GM21381 (cell line): ENCODE measurements at regions not wholly inside any gene's neighbourhood (a gene's known extent, or its start where the extent isn't known, plus 50 kb on each side); places are given as distances from the start of the nearest gene placed in this dataset.
"Not testable (repeated sequence)": the region's sequence is repeated elsewhere in the genome, so short reads cannot be mapped to it uniquely, and the experiment has no call there.

Experiments
- ATAC-seq: cut with Tn5 transposase; IDR thresholded peaks from one replicate; pipeline ENCODE4 v1.9.1; 2021; ENCODE audit warnings: mild to moderate bottlenecking, moderate library complexity; ENCODE audit not compliant: unreplicated experiment

DNA sequence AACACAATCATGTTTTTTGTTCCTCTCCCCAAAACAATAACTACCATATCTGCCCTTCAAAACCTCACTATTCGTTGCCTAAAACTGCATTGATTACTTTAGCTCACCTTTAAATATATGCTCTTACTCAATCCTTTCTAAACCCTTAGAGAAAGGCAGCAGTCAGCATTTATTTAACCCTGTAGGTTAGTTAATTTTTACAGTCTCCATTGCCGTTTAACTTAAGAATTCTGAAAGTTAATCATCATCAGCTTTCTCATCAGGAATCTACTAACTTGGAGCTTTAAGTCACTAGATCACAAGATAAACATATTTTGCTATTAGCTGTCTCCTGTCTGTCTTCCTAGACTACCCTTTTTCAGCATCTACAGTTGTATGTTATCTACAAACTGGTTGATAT lies 991.9 kb downstream of the EPHA7 start:
- ATAC-seq: no peak

DNA sequence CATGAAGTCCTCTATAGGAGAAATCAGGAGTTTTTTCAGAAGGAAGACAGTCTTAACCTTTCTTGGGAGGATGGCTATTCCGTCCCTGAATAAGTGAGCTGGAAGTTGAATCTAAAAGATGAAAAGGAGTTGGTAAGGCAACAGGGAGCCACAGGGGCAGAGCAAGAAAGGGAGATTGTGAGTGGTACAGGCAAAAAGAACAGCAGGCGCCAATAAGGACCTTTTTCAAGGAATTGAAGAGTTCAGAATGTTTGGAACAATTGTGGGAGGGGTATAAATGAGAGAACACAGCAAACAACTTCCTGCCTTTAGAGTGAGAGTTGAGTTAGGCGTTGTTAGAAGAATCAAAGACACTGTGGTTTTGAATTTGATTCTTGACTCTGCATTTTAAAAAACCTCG lies 1003.7 kb downstream of the EPHA7 start:
- ATAC-seq: no peak

DNA sequence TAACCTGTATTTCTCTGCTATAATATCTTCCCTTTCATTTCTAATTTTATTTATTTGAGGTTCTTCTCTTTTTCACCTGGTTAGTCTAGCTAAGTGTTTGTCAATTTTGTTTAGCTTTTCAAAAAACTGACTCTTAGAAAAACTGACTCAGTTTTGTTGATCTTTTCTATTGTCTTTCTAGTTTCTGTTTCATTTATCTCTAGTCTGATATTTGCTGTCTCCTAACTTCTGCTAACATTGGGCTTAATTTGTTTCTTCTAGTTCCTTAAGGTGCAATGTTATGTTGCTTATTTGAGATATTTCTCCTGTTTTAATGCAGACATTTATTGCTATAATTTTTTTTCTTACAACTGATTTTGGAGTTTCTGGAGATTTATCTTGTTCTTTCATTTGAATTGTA lies 1011.0 kb downstream of the EPHA7 start:
- ATAC-seq: no peak

DNA sequence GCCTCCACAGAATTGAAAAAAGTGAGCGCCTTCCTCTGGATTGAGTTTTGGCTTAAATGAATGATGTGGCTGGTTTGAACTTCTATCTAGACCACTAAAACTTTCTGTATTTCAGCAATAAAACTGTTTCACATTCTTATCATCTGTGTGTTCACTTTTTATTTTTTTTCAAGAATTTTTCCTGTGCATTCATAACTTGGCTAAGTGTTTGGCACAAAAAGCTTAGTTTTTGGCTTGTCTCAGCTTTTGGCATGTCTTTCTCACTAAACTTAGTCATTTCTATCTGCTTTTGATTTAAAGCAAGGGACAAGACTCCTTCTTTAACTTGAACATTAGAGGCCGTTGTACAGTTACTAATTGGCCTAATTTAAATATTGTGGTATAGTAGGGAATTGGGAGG lies 1015.1 kb downstream of the EPHA7 start:
- ATAC-seq: no peak

DNA sequence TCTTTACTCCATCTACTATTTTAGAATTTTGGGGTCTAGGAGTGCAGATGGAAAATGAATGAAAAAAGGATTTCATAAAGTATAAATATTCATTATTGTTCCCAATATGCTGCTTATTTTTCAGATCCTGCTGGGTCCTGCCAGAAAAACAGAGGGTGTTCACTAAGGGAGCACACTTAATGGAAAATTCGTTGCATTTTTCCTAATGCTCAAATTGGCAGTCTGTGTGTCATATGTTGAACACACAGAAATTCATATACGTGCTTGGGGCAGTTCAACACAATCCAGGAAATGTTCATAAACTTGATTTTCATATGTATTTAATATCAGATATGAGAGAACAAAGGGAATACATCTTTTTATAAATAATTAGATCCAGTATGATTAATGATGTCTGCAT lies 1019.4 kb downstream of the EPHA7 start:
- no peak for ATAC-seq

DNA sequence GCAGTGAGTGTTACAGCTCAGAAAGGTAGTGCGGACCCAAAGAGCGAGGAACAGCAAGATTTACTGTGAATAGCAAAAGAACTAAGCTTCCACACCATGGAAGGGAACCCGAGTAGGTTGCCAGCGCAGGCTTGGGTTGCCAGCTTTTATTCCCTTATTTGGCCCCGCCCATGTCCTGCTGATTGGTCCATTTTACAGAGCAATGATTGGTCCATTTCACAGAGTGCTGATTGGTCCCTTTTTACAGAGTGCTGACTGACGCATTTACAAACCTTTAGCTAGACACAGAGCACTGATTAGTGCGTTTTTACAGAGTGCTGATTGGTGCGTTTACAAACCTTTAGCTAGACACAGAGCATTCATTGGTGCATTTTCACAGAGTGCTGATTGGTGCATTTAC lies 1030.7 kb downstream of the EPHA7 start:
- ATAC-seq: not testable (repeated sequence)

DNA sequence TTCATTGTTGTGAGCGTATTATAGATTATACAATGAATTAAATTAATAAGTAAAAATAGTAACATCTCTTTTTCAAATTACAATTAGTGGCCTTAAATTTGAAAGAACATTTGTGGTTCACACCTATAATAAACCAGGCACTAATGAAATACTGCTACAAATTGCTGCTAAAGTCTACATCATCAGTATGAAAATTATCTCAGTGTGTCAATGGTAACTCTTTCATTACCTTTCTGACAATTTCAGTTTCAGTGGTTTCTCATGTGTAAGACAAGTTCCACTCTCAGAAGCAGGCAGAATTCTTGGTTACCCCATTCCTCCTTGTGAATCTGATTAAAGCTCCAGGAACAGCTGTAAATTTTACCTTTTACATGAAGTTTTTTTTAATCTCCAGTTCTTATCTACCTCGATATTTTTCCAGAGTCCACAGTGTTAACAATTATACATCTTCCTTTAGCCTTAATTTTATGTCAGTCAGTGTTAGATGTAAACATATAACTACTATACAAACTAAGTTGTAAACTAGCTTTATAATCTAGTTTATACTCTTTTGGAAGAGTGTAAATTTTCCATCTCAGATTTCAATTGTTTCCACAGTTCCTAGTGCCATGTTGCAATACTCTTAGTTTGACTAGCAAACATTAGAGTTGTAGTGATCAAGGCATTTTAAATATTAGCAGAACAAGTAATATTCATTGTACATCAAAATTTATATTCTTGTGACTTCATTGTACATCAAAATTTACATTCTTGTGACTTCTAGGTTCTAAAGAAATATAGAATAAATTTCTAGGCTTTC lies 1038.4 kb downstream of the EPHA7 start:
- ATAC-seq: no peak

DNA sequence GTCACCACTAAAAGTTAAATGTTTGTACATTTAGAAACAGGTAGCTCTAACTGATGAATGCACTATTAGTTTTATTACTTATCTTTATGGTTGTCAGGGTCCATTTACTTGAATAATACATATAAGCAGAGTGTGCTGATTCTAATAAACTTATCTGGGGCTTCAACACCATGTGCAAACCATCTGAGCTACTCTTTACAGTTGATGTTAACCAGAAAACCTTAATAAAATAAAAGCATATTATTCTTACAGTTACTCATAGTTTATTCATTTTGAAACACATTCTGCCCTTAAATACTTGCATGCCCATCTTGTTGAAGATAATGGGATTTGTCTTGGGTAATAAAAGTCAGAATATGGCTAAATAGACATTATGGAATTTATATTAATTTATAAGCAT lies 1042.2 kb downstream of the EPHA7 start:
- no peak for ATAC-seq

DNA sequence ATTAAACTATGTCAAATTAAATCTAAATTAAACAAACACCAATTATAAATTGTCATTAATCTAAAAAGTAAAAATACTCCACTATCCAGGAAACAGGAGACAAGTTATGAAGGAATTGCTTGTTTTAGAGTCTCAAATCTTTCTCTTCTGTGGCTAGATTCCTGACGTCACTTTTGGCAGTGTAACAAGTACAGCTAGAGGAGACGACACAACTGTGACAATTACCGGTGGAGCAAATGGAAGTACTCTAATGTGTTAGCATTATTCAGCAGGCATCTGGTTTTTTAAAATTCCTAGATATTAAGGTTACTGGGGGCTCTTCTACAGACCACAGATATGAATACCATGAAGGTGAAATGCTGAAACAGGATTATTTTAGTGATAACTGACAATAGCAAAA lies 1042.7 kb downstream of the EPHA7 start:
- ATAC-seq: no peak

DNA sequence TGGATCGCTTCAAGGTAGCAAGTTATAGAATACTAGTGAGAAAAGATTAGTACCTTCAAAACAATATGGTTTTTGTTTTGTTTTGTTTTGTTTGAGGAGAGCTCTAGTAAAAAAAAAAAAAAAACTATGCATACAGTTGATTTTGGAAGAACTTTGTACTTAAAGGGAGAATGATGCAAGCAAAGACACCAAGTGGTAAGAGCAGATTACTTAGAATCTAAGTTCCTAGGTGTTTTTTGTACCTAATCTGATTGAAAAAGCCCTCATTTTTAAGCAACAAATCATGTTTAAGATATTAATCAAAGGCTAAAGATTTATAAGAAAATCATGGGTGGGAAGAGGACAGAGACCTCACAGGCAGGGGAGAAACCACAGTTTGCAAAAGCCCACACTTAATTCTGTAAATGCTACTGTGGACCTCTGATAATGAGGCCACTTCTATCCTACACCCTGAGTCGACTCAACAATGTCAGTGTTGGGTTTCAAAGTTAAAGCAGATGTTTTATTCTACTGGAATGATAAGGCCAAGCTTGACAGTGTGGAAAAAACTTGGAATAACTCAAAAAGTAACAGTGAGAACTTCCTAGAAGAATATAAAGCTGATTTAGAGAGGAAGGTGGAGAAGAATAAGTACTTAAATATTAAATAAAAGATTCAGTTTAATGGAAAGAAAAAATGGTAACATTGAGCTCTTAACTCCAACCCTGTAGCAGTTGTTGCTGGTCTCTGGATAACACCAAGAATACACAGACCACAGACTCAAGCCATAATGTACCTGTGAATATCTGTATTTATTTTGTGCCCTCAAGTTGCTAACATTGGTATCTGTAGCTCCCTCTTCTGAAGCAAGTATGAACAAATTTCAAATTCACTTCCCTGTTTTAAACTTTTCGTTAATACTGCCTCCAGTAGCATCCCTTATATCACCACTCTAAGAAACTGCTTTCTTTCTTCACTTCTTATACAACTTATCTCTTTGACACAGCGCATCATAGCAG lies 1047.8 kb downstream of the EPHA7 start:
- no peak for ATAC-seq

DNA sequence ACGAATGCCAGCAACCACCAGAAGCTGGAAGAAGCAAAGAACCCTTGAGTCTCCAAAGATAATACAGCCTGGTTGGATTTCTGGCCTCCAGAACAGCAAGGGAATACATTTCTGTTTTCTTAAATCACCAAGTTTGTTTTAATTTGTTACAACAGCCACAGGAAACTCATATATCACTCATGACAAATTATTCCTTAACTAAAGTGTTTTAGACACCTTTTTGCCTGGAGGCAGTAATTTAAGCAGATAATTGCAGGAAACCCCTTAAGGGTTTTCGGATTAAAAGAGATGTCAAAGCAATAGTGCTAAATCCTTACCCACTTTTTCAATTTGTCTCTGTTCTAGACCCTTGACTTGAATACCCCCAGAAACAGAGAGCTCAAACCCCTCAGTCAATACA lies 1050.0 kb downstream of the EPHA7 start:
- ATAC-seq: no peak

DNA sequence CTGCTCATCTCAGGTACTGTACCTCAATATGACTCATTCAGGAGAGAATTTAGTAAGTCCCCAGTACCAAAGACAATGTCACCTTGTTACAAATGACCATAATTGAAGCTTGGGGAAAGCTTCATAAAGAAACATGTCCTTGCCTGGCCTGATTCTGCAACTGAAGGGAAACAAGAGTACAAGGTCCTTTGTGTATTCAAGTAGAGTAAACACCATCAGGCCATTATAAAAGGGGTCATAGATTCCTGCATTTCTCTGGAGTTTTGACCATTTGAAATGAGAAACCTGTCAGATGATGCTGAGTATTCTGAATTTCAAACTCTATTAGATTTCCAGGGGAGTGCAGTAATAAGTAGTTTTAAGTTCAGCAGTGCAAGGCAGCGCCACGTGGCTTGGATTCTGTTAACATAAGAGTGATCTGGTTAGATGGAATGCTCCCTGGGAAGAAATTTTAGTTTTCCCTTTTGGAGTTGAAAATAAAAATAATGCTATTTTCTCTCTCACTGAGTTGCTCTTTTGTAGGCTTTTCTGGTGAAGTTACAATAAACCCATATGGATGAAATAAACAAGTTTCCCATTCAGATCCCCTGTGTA lies 1054.3 kb downstream of the EPHA7 start:
- no peak for ATAC-seq

DNA sequence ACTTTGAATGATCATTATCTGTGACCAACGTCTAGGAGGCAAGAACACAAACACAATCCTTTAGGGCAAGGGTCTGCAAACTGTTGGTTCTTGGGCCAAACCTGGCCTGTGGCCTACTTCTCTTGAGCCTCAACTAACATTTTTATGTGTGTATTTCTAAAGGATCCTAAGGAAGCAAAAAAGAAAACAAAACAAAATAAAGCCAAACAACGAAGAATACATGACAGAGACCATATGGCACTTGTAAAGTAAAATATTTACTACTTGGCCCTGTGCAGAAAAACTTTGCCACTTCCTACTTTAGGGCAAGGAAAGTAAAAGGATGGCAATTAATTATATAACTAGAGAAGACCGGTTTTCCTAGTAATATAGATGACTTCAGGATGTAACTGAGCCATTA lies 1056.2 kb downstream of the EPHA7 start:
- ATAC-seq: no peak

DNA sequence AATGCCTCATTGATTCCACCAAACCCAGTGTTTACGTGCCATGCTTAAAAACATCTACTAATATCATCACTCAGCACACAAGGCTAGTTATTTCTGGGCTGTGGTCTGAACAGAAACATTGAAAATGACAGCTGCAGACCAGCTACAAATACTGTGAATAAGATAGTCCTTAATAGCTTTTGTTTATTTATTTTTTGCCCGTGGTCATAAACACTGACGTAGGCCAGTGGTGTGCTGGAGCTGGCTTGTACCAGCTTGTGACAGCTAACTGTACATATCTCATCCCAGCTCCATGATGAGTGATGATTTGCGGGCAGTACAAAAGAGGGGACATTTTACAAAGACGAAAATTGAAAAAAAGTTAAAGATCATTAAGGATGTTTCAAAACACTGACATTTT lies 1057.0 kb downstream of the EPHA7 start:
- no peak for ATAC-seq

DNA sequence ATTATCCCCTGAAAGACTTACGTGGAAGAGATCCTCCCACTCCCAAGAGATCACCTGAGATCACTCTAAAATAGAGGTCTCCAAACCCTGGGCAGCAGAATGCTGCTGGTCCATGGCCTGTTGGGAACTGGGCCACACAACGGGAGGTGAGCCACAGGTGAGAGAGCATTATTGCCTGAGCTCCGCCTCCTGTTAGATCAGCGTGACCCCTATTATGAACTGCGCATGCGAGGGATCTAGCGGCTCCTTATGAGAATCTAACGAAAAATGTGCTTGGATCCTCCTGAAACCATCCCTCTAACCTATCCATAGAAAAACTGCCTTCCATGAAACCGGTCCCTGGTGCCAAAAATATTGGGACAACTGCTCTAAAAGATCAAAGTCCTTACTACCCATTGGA lies 1057.4 kb downstream of the EPHA7 start:
- ATAC-seq: no peak

DNA sequence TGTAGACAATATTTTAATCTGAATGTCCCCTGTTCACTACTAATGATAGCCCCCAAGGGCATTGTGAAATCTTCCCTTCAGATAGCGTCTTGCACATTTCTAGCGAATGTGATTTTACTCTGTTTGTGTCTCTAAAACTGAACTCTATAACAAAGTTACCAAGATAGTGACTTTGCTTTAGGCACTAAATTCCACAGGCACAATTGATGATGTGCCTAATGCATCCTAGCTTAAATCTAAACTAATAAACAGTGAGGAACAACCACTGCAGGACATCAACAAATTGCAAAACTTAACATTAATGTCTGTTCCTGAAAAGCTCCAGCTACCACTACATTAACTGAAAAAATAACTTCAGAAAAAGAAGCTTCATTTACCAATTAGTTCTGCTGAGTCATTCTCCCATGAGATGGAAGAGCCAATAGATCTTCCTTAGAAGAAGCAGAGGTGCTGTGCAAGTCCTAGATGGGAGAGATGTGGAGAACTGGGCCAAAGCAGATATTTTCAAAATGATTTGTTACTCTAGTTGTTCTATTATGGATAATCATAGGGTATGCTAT lies 1065.0 kb downstream of the EPHA7 start:
- no peak for ATAC-seq

DNA sequence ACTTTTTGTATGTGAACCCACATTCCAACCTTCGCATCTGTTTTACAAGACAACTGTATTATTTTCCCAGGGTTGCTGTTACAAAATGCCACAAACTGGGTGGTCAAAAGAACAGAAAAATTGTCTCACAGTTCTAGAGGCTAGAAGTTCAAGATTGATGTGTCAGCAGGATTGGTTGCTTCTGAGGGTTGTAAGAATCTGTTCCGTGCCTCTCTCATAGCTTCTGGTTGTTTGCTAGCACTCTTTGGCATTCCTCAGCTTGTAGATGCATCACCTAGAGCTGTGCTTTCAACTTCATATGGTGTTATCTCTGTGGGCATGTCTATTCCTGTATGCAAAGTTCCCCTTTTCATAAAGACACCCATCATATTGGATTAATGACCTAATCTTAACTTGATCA lies 1067.2 kb downstream of the EPHA7 start:
- no peak for ATAC-seq

DNA sequence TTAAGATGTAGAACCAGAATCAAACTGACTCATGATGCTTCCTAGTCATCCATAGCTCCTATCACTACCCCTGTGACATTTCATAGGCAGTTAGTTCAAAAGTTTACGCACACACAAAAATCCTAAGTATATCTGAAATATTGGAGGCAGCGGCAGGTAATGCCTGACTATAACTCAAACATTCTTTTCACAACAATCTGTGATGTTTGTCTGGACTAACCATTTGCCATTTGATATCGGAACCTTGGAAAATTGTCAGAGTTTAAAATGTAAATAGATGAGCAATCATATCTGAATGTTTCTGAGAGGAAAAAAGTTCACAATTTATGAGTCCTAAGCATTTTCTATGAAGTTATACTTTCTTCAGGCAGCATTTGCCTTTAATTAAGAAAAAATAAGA lies 1078.2 kb downstream of the EPHA7 start:
- no peak for ATAC-seq

DNA sequence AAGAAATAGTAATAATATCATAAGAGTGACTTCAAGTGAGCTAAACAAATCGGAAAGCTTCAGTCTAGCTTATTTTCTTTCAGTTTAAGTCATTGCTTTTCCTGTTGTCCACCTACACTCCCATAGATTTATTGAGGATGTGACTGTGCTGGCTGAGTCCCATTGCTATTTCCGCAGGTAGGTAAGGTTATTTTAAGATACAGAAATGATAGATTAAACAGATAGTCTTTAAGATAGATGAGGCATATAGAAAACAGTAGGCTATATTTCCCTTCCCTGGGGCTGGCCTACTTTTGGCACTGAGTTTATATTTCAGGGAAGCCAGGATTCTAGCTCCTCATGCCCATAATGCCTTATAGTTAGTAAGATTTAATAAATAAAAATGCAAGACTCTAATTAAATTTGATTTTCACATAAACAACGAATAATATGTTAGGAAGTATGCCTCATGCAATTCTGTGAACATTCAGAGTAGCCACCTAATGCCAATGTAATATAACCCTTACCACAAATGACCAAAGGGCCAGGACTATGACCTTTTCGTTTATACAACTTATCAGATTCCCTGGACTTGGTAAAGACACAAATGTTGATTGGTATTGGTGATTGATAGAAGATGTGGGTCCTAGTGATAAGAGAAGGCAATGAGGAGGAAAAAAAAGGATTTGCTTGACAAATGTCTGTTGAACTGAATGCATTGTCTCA lies 1079.3 kb downstream of the EPHA7 start:
- ATAC-seq: no peak

DNA sequence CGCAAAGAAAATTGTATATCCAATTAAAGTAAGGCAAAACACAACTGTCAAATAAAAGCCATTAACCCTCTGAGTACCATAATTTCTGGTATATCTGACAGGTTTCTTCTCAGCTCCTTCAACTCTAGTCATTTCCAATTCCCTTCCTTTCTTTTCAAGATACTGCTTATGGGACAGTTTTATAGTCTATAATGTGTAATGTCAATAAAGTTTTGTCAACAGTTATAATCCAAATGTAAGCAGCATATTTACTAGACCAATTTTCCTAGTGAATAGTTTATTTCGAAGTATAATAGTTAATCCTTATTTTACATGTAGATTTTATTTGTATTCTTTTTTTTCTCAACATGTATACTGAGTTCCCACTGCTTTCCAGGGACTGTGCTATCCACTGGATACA lies 1081.8 kb downstream of the EPHA7 start:
- no peak for ATAC-seq
